OCI-LY3 (cell line): ENCODE measurements at regions not wholly inside any gene's neighbourhood (a gene's known extent, or its start where the extent isn't known, plus 50 kb on each side); places are given as distances from the start of the nearest gene placed in this dataset.
"Not testable (repeated sequence)": the region's sequence is repeated elsewhere in the genome, so short reads cannot be mapped to it uniquely, and the experiment has no call there.

Experiments
- EZH2phosphoT487 ChIP-seq: fragments of 200-600 bp; shearing (Covaris generic); IDR thresholded peaks from 2 replicates; pipeline ENCODE4 v1.6.1; 2018; ENCODE audit warnings: antibody characterized with exemption, mixed run types, low read depth
- TF ChIP-seq, protein P1 (sequence below): fragments of 200-600, 300-600 bp; sonication (generic); IDR thresholded peaks from 2 replicates; pipeline ENCODE4 v1.5.1; 2014; ENCODE audit warnings: antibody characterized with exemption, low read length, low read depth

DNA sequence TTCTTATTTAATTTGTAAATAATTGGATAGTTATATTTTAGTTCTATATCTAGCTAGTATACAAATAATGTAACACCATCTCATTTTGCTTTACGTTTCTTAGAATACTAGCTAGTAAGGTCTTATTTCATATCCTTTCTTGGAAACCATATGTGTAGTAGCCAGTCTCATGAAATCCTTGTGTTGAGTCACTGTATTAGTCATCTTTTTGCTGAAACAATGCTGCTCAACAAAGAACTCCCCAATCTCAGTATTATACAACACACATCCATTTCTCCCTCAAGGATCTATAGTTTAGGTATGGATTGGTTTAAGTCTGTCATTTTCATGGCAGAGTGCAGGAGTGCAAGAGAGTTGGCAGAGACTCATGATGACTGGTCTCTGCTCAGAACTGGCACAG lies 185.2 kb upstream of the NBPF9 start:
- TF ChIP-seq, protein P1, sequence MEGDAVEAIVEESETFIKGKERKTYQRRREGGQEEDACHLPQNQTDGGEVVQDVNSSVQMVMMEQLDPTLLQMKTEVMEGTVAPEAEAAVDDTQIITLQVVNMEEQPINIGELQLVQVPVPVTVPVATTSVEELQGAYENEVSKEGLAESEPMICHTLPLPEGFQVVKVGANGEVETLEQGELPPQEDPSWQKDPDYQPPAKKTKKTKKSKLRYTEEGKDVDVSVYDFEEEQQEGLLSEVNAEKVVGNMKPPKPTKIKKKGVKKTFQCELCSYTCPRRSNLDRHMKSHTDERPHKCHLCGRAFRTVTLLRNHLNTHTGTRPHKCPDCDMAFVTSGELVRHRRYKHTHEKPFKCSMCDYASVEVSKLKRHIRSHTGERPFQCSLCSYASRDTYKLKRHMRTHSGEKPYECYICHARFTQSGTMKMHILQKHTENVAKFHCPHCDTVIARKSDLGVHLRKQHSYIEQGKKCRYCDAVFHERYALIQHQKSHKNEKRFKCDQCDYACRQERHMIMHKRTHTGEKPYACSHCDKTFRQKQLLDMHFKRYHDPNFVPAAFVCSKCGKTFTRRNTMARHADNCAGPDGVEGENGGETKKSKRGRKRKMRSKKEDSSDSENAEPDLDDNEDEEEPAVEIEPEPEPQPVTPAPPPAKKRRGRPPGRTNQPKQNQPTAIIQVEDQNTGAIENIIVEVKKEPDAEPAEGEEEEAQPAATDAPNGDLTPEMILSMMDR, result not testable (repeated sequence)
- not testable (repeated sequence) for TF ChIP-seq EZH2phosphoT487
